Spleen (tissue), 11 donors: ENCODE measurements at regions not wholly inside any gene's neighbourhood (a gene's known extent, or its start where the extent isn't known, plus 50 kb on each side); places are given as distances from the start of the nearest gene placed in this dataset.

Source experiments
- DNase-seq: peaks from one replicate; pipeline ENCODE4 v3.0.0-alpha.2; 2020
- H3K27ac ChIP-seq, 8 donors: fragments of 200-600 bp; sonication (generic) in 7 of 8; 1 replicate in 4 of 8; 2 replicates in 4 of 8; pipeline versions ENCODE4 v1.5.0 to v1.8.0; 2016 to 2021; ENCODE audit warnings: inconsistent platforms in 4 of 8, mild to moderate bottlenecking in 4 of 8, moderate library complexity in 1 of 8
- H3K27me3 ChIP-seq, 7 donors: fragments of 200-600 bp; sonication (generic) in 6 of 7; replicated peaks in 1 of 7; 1 replicate in 4 of 7; 2 replicates in 3 of 7; pipeline versions ENCODE4 v1.5.0 to v1.8.0; 2016 to 2021; ENCODE audit warnings: inconsistent platforms in 3 of 7, mild to moderate bottlenecking in 1 of 7
- H3K36me3 ChIP-seq, 6 donors: fragments of 200-600 bp; sonication (generic) in 5 of 6; 1 replicate in 4 of 6; 2 replicates in 2 of 6; pipeline versions ENCODE4 v1.5.0 to v1.8.0; 2016 to 2021; ENCODE audit warnings: inconsistent platforms in 2 of 6
- H3K4me1 ChIP-seq, 6 donors: fragments of 200-600 bp; sonication (generic) in 5 of 6; 1 replicate in 3 of 6; 2 replicates in 3 of 6; pipeline versions ENCODE4 v1.5.0 to v1.8.0; 2016 to 2021; ENCODE audit warnings: inconsistent platforms in 3 of 6
- H3K4me3 ChIP-seq, 8 donors: fragments of 200-600 bp; sonication (generic) in 7 of 8; 1 replicate in 4 of 8; 2 replicates in 4 of 8; pipeline versions ENCODE4 v1.5.0 to v1.8.0; 2016 to 2021; ENCODE audit warnings: inconsistent platforms in 4 of 8, mild to moderate bottlenecking in 4 of 8, moderate library complexity in 2 of 8
- H3K9me3 ChIP-seq, 8 donors: fragments of 200-600 bp; sonication (generic) in 7 of 8; 1 replicate in 4 of 8; 2 replicates in 4 of 8; pipeline versions ENCODE4 v1.5.0 to v1.8.0; 2016 to 2021; ENCODE audit warnings: inconsistent platforms in 4 of 8
- POLR2A ChIP-seq, 3 donors: fragments of 450-650 bp; IDR thresholded peaks; one replicate each; pipeline ENCODE4 v1.5.1; 2017; ENCODE audit warnings: antibody characterized with exemption in 3 of 3, mild to moderate bottlenecking in 1 of 3
- POLR2AphosphoS5 ChIP-seq, 3 donors: sonication (generic); formaldehyde crosslinking; IDR thresholded peaks; one replicate each; pipeline ENCODE4 v1.5.1; 2017; ENCODE audit warnings: antibody characterized with exemption in 3 of 3
- WGBS, 5 donors: extraction: QIAGEN DNeasy Blood & Tissue Kit in 3 of 5; methylation state at CpG; one replicate each; pipeline versions ENCODE4 v1.1.5 to v1.1.7; 2013 to 2018; 5-methylcytosine and 5-hydroxymethylcytosine counted together
- intact Hi-C: fragments of 100-400 bp; cut with DNase I; formaldehyde crosslinking; loops from one replicate; pipeline ENCODE4 v1.15.0; 2023; ENCODE audit warnings: low total_unique reads
- TF ChIP-seq, protein P1 (sequence below), 11 experiments: fragments of 200-600 bp in 7 of 11; fragments of 450-650 bp in 4 of 11; sonication (generic) in 4 of 11; IDR thresholded peaks in 8 of 11; conservative IDR thresholded peaks in 3 of 11; 1 replicate in 7 of 11; 2 replicates in 4 of 11; pipeline versions ENCODE4 v1.4.0 to v1.8.0; 2016 to 2021; ENCODE audit warnings: antibody characterized with exemption in 11 of 11, inconsistent platforms in 4 of 11, mild to moderate bottlenecking in 1 of 11
- donor health status: healthy with polysubstance abuse.
- donor health status: DM: no; HTN: no; CAD: no; lungs with moderate emphysema.
- donor health status: DM: no; HTN: no; CAD: no.
- donor health status: Bipolar disorder and iron deficiency.
- donor health status: healthy.
- donor health status: DM: no; HTN: no; CAD: no.
- donor health status: DM: yes; HTN: yes; CAD: no.

DNA sequence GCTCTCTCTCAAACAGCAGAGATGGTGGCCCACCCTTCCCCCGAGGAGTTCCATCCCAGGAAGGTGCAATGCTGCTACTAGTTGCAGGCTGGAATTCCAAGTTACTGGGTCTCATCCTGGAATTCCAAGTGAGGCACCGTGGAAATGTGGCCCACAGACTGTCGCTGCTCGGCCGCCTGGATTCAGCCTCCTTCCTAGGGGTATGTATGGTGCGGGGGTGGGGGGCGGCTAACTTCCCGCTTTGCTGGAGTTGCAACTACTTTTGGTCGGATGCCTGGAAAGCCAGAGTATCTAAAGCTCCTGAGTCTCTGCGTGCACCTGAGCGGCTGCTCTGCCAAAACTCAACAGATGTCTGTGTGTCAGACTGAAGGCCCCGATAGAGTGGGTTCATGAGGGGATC, 1146.2 kb downstream of the RPA4 start:
- Histone ChIP-seq H3K27me3 (no peaks in the 10 kb centered on the region), H3K27ac (no peak overlapping the region), H3K4me1 (no peaks in the 10 kb centered on the region), H3K36me3 (no peaks in the 10 kb centered on the region), H3K9me3 (peaks cover 0 to 18% (median 0%) of the 10 kb centered on the region in 8 donors), H3K4me3 (no peak overlapping the region)
- peak; percentile 62 for DNase-seq
- TF ChIP-seq, protein P1, sequence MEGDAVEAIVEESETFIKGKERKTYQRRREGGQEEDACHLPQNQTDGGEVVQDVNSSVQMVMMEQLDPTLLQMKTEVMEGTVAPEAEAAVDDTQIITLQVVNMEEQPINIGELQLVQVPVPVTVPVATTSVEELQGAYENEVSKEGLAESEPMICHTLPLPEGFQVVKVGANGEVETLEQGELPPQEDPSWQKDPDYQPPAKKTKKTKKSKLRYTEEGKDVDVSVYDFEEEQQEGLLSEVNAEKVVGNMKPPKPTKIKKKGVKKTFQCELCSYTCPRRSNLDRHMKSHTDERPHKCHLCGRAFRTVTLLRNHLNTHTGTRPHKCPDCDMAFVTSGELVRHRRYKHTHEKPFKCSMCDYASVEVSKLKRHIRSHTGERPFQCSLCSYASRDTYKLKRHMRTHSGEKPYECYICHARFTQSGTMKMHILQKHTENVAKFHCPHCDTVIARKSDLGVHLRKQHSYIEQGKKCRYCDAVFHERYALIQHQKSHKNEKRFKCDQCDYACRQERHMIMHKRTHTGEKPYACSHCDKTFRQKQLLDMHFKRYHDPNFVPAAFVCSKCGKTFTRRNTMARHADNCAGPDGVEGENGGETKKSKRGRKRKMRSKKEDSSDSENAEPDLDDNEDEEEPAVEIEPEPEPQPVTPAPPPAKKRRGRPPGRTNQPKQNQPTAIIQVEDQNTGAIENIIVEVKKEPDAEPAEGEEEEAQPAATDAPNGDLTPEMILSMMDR (IDR thresholded peaks at IDR 0.05 in 8 of 11, conservative IDR thresholded peaks at IDR 0.05 in 3 of 11) = no peak
- no peak for TF ChIP-seq POLR2A (IDR thresholded peaks at IDR 0.05)
- TF ChIP-seq POLR2AphosphoS5 (IDR thresholded peaks at IDR 0.05) = no peak
- WGBS, 5 donors = 89 to 91% (median 90%) methylated on average over 11 to 12 of the region's 12 CpGs; no CpG with 5 or more reads in 1 of the 5 donors
- intact Hi-C loops = no loop called here

DNA sequence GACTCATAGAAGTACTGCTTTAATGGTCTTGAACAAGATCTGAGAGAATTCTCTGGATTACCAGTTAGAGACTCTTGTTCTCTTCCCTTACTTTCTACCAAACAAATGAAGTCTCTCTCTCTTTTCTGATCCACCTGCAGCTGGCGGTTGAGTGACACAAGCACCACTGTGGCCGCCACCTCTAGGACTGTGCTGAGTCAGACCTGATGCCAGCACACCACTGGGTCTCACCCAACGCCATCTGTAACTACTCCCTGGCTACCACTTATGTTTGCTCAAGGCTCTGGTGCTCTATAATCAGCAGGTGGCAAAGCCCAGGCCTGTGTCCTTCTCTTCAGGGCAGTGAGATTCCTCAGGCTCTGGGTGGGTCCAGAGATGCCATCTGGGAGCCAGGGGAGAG, 1173.5 kb downstream of the RPA4 start:
- TF ChIP-seq, protein P1 (IDR thresholded peaks at IDR 0.05 in 8 of 11, conservative IDR thresholded peaks at IDR 0.05 in 3 of 11) = no peak
- no peak for TF ChIP-seq POLR2AphosphoS5 (IDR thresholded peaks at IDR 0.05)
- no peak for TF ChIP-seq POLR2A (IDR thresholded peaks at IDR 0.05)
- Histone ChIP-seq H3K9me3 (peaks cover 0 to 28% (median 5%) of the 10 kb centered on the region in 8 donors), H3K4me3 (no peak overlapping the region), H3K36me3 (no peaks in the 10 kb centered on the region), H3K27ac (no peak overlapping the region), H3K4me1 (no peaks in the 10 kb centered on the region), H3K27me3 (no peaks in the 10 kb centered on the region)
- peak; percentile 38 for DNase-seq
- intact Hi-C loops = no loop called here
- WGBS, 5 donors = 67 to 92% (median 82%) methylated on average over 2 to 3 of the region's 3 CpGs

DNA sequence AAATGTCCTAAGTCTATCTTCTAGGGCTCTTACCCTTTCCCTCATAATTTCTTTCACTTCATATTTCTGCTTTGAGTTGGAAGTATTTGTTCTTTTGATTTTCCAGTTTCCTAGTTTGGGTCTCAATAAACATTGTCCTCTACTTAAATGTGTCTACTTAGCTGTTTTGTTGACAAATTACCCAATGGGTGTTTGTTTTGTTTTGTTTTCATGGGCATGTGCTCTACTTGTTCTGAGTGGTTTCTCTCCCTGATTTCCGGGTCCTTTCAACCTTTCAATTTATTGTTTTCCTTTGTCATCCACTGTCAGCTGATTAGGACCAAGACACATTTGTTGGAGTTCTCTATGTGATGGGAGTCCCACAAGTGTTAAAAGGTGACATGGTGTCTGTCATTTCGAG, 1181.4 kb downstream of the RPA4 start:
- Histone ChIP-seq H3K27me3 (no peaks in the 10 kb centered on the region), H3K4me1 (no peaks in the 10 kb centered on the region), H3K9me3 (no peaks in the 10 kb centered on the region), H3K27ac (no peak overlapping the region), H3K36me3 (no peaks in the 10 kb centered on the region), H3K4me3 (no peak overlapping the region)
- intact Hi-C loops = no loop called here
- no peak for TF ChIP-seq POLR2A (IDR thresholded peaks at IDR 0.05)
- no peak for TF ChIP-seq POLR2AphosphoS5 (IDR thresholded peaks at IDR 0.05)
- WGBS, 5 donors = 48 to 78% (median 58%) methylated on average over 2 of the region's 2 CpGs
- no peak for DNase-seq

DNA sequence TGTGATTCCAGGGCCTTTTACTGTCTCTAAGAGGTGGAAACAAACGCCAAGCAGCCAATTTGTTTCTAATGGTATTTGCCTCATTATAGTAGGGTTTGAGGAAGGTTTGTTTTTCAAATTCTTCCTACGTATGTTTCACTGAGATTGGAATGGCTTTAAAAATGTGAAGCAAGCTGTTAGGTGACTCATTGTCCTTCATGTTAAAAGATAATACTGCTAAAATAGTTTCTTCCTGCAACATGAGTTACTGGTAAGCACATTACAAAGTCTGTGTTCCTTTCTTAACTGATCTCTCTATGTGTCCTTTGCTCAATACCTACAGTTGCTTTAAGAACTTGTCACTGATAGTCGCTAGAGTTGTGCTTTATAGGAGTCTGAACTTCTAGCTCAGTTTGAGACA, 1183.9 kb downstream of the RPA4 start:
- Histone ChIP-seq H3K27me3 (no peaks in the 10 kb centered on the region), H3K27ac (no peak overlapping the region), H3K4me3 (no peak overlapping the region), H3K36me3 (no peaks in the 10 kb centered on the region), H3K4me1 (no peaks in the 10 kb centered on the region), H3K9me3 (no peaks in the 10 kb centered on the region)
- no peak for TF ChIP-seq POLR2A (IDR thresholded peaks at IDR 0.05)
- TF ChIP-seq POLR2AphosphoS5 (IDR thresholded peaks at IDR 0.05) = no peak
- TF ChIP-seq, protein P1 (IDR thresholded peaks at IDR 0.05 in 8 of 11, conservative IDR thresholded peaks at IDR 0.05 in 3 of 11) = no peak
- intact Hi-C loops = no loop called here
- no peak for DNase-seq
- 62 to 75% (median 68%) methylated on average over 3 of the region's 3 CpGs for WGBS, 5 donors

DNA sequence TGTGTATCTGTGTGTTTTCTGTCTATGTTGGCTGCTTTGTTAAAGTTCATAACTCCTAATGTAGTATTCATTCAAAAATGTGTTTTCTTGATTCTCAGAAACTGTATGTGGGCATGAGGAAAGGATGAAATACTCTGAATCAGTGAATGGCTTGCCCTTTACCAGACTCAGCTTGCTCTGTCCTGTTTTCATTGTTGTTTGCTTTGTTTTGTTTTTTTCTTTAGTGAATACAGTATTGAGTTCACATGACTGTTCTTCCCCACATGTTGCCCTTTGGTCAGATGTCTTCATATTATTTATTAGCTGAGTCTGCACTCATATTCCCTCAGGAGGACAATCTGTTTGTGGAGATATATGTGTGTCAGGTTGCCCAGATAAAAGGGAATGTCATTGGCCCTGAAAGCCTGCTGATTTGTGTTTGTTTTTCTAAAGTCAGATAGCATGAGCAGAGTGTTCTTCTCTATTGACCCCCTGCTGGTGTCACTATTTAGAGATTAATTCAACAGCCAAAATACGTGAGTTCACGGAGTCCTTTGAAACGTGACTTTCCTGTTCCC, 1184.4 kb downstream of the RPA4 start:
- intact Hi-C loops = no loop called here
- DNase-seq = no peak

More for the DNA sequence above, 1184.4 kb downstream of the RPA4 start:
- TF ChIP-seq, protein P1 (IDR thresholded peaks at IDR 0.05 in 8 of 11, conservative IDR thresholded peaks at IDR 0.05 in 3 of 11) = no peak
- TF ChIP-seq POLR2AphosphoS5 (IDR thresholded peaks at IDR 0.05) (no peak), POLR2A (IDR thresholded peaks at IDR 0.05) (no peak)
- no peaks in the 10 kb centered on the region for H3K27me3 ChIP-seq
- H3K9me3 ChIP-seq = no peaks in the 10 kb centered on the region
- WGBS, 5 donors = 54 to 80% (median 65%) methylated on average over 3 of the region's 3 CpGs
- no peaks in the 10 kb centered on the region for H3K4me1 ChIP-seq
- H3K36me3 ChIP-seq = no peaks in the 10 kb centered on the region
- H3K27ac ChIP-seq = no peak overlapping the region
- no peak overlapping the region for H3K4me3 ChIP-seq
